ENCODE measurements at regions not wholly inside any gene's neighbourhood (a gene's known extent, or its start where the extent isn't known, plus 50 kb on each side); places are given as distances from the start of the nearest gene placed in this dataset.

GRCh38 chr13:84574851-84575250 lies 692.6 kb upstream of the SLITRK1 start:
- Mint-ChIP-seq H3K4me3 (no peak overlapping the region), H3K27me3 (ENCODE audit: low read depth) (no peaks in the 10 kb centered on the region), H3K9me3 (peaks cover 7% of the 10 kb centered on the region; the same call in 1 of the 2 replicates), H3K36me3 (peaks cover 4% of the 10 kb centered on the region; the same call in 1 of the 2 replicates), H3K27ac (no peak overlapping the region), H3K4me1 (0 out of 2 replicates have a peak, but pooled peaks cover 3% of the 10 kb centered on the region)
- ATAC-seq (no peak), DNase-seq (ENCODE audit: low spot score) (no peak)
- POLR2A ChIA-PET, result interaction anchor here (0.6 kb wide), 1 partner anchor 805 kb away, joined by 4 read pairs; no protein-coding TSS in a partner anchor
- CTCF ChIA-PET, result no interaction called here
- TF ChIP-seq ATF3 (CRISPR knock-in tag; conservative IDR thresholded peaks at IDR 0.05), result no peak
- no peak for TF ChIP-seq MXD4 (CRISPR knock-in tag; IDR thresholded peaks at IDR 0.05; ENCODE audit: borderline replicate concordance)
- no peak for TF ChIP-seq ERG (CRISPR knock-in tag; IDR thresholded peaks at IDR 0.05)
- no peak for TF ChIP-seq ARID4B (CRISPR knock-in tag; IDR thresholded peaks at IDR 0.05; ENCODE audit: borderline replicate concordance)
- TF ChIP-seq ZNF263 (CRISPR knock-in tag; IDR thresholded peaks at IDR 0.05; ENCODE audit: low read depth), result no peak
- no peak for TF ChIP-seq MYBL2 (CRISPR knock-in tag; IDR thresholded peaks at IDR 0.05)

- no peaks in the 10 kb centered on the region for H3K36me3 Mint-ChIP-seq
- no peaks in the 10 kb centered on the region; the same call in 1 of the 2 replicates for H3K27me3 Mint-ChIP-seq (ENCODE audit: low read depth)
- no peaks in the 10 kb centered on the region for H3K9me3 Mint-ChIP-seq
- DNase-seq (ENCODE audit: low spot score) (no peak), ATAC-seq (peak; percentile 75)
- CTCF ChIA-PET, result no interaction called here
- no peak overlapping the region for H3K4me3 Mint-ChIP-seq
- POLR2A ChIA-PET, result no interaction called here
- H3K4me1 Mint-ChIP-seq, result no peaks in the 10 kb centered on the region
- H3K27ac Mint-ChIP-seq, result no peak overlapping the region
- TF ChIP-seq E2F4 (CRISPR knock-in tag; IDR thresholded peaks at IDR 0.05; ENCODE audit: borderline replicate concordance, low read depth), result no peak
- TF ChIP-seq ZBTB43 (CRISPR knock-in tag; IDR thresholded peaks at IDR 0.05), result no peak
- TF ChIP-seq NR3C1 (CRISPR knock-in tag; conservative IDR thresholded peaks at IDR 0.05; ENCODE audit: low read depth), result no peak
- TF ChIP-seq NFYB (CRISPR knock-in tag; conservative IDR thresholded peaks at IDR 0.05; ENCODE audit: low read depth), result no peak
- no peak for TF ChIP-seq ZNF396 (CRISPR knock-in tag; IDR thresholded peaks at IDR 0.05; ENCODE audit: borderline replicate concordance)
- no peak for TF ChIP-seq AR (CRISPR knock-in tag; IDR thresholded peaks at IDR 0.05)
- no peak for TF ChIP-seq CBFB (CRISPR knock-in tag; IDR thresholded peaks at IDR 0.05; ENCODE audit: low read depth)
- TF ChIP-seq ZNF317 (CRISPR knock-in tag; IDR thresholded peaks at IDR 0.05; ENCODE audit: borderline replicate concordance, low read depth), result no peak
- no peak for TF ChIP-seq HMGXB4 (CRISPR knock-in tag; IDR thresholded peaks at IDR 0.05)
- TF ChIP-seq ERG (CRISPR knock-in tag; IDR thresholded peaks at IDR 0.05), result no peak
- TF ChIP-seq ZBTB21 (CRISPR knock-in tag; IDR thresholded peaks at IDR 0.05; ENCODE audit: borderline replicate concordance), result no peak
- no peak for TF ChIP-seq JUN (CRISPR knock-in tag; IDR thresholded peaks at IDR 0.05)
- no peak for TF ChIP-seq NR2C2 (CRISPR knock-in tag; IDR thresholded peaks at IDR 0.05)
Measured at GRCh38 chr13:84571264-84571663, 689.0 kb upstream of the SLITRK1 start.
